ENCODE measurements at regions not wholly inside any gene's neighbourhood (a gene's known extent, or its start where the extent isn't known, plus 50 kb on each side); places are given as distances from the start of the nearest gene placed in this dataset.
"Not testable (repeated sequence)": the region's sequence is repeated elsewhere in the genome, so short reads cannot be mapped to it uniquely, and the experiment has no call there.

GRCh38 chr4:22598113-22599047, 82.5 kb upstream of the ADGRA3 start:
- not testable (repeated sequence) for TF ChIP-seq REST (IDR thresholded peaks at IDR 0.05; ENCODE audit: low read depth, low read length); PBX3 (IDR thresholded peaks at IDR 0.05); SMC3 (IDR thresholded peaks at IDR 0.05; ENCODE audit: low read depth, low read length); MAX (IDR thresholded peaks at IDR 0.05; ENCODE audit: low read depth); CTCF (IDR thresholded peaks at IDR 0.05); RAD21 (IDR thresholded peaks at IDR 0.05; ENCODE audit: low read length); EP300 (IDR thresholded peaks at IDR 0.05; ENCODE audit: borderline replicate concordance in 1 of 2, low read depth in 1 of 2, low read length in 1 of 2); IRF3 (IDR thresholded peaks at IDR 0.05; ENCODE audit: low read depth, low read length); NFIC (IDR thresholded peaks at IDR 0.05; ENCODE audit: borderline replicate concordance)
